Hematopoietic multipotent progenitor cell treated with erythropoietin and hydrocortisone succinate and interleukin-3 and kit ligand, for 8 days (in vitro differentiated cells): ENCODE measurements at regions not wholly inside any gene's neighbourhood (a gene's known extent, or its start where the extent isn't known, plus 50 kb on each side); places are given as distances from the start of the nearest gene placed in this dataset.

Experiments
- DNase-seq: peaks from one replicate; pipeline ENCODE4 v3.0.0-alpha.2; 2015

DNA sequence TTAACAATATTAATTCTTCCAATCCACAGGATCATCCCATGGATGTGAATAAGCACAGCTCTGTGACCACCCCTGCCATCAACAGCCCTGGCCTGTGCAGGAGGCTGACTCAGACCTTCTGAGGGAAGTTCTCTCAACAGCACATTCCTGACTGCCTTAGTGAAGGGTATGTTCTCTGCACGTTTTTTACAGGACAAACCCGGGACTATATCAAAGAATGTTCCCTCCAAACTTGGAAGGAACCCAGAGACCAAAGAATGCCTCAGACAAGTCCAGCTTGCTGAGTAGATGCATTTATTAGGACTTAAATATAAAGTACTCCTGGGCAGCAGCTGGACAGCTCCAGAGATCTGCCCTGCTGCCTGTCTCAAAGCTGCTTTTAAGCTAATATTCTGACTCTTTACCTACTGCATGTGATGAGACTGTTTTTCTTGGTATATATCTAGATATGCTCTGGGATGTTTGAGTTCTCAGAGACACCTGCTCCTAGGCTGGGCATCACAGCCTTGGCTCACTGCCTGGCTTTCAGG is 1127.8 kb upstream of the PRKX start:
- DNase-seq, result no peak

DNA sequence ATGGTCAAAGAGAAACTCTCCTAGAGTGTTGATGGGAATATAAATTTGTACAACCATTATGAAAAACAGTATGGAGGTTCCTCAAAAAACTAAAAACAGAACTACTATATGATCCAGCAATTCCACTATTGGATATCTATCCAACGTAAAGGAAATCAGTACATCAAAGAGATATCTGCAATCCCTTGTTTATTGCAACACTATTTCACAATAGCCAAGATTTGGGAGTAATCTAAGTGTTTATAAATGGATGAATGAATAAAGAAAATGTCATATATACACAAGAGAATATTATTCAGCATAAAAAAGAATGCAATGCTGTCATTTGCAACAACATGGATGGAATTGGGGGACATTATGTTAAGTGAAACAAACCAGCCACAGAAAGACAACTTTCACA is 1118.1 kb upstream of the PRKX start:
- no peak for DNase-seq

DNA sequence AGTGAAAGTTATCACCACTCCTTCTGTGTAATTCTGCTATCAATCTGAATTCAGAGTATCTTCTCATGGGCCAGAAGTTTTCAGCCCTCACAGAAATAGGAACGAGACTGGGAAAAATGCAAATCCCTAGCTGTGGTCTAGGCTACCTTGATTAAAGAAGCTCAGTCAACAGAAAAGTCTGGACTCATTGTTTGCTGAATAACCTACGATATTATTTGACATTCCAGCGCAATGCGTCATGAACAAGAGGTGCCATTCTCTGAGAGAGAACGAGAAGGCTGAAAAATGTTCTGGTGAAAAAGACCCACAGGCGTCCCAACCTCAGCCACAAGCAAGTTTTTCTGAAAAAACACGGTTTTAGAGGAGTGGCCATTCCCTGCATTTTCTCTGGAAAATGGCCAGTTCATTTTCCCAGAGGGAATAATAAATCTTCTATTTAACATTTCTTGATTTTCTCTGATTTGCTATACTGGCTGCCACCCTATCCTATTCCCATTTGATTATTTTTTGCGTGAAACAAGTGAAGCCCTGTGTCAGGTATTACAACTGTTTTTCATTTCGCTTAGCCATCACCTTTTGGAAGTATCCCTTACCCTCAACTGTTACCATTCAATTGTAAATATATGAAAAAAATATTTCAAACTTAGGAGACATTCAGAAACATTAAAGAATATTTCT is 1117.6 kb upstream of the PRKX start:
- no peak for DNase-seq

DNA sequence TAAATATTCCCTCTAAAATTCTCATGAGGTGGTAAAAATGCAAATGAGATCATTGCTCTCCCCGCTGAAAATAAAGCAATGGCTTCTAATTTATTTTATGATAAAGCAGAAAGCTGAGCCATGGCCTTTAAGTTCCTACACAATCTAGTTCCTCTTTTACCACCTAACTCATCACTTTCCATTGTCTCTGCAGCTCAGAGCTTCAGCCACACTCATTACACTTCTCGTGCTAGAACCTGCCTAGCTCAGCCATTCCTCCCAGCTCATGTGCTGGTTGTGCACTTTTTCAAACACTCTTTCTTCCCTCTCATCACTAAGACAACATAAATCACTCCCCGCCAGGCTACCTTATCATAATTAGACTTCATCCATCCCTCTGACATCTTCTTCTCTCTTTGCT is 1112.1 kb upstream of the PRKX start:
- no peak for DNase-seq

DNA sequence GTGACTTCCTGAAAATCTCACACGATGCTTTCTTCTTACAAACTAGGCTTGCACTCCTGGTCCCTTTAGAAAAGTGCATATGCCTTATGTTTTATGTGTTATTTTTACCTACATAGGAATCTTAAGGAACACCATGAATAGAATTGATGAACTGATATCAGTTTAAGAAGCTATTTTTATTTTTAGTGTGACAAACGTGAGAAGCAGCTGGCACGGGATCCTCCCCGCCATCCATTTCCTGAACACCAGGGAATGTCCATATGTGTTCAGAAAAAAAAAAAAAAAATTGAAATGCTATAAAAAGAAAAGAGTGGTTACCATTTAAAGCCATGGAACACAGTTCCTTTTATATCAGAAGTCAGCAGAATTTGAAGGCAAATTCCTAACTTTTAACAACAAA is 1096.1 kb upstream of the PRKX start:
- DNase-seq, result no peak

DNA sequence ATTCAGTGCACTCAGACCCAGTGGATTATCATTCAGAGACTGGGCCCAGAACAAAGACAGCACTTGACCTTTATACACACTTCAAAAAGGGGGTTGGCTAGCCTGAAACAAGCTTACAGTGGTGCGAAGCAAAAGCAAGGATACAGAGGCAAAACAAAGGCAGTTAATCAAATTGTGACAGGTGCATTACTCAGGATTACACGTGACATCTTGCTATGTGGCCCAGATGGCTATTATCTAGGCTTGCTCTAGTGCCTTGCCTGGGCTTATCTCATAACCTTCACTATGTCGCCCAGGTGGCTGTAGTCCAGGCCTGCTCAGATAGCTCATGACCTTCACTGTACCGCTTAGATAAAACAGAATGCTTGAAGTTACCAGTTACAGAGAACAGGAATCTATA is 1092.1 kb upstream of the PRKX start:
- DNase-seq, result peak; percentile 75

DNA sequence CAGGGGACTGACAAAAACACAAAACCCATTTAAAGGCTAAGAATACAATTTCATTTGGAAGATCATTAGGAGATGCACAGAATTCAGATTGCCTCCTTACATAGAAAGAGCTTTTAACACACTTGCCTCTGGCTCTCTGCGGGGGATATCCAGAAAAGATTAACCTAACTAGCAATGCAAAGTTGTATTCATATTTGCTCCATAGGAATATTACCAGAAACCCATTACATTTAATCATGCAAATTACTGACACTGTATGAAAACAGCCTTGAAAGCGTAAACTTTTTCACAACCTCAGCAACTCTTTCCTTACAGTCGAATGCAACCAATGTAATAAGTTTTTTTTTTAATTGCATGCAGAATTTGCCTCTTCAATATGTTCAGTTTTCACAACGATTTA is 1087.3 kb upstream of the PRKX start:
- DNase-seq, result no peak

DNA sequence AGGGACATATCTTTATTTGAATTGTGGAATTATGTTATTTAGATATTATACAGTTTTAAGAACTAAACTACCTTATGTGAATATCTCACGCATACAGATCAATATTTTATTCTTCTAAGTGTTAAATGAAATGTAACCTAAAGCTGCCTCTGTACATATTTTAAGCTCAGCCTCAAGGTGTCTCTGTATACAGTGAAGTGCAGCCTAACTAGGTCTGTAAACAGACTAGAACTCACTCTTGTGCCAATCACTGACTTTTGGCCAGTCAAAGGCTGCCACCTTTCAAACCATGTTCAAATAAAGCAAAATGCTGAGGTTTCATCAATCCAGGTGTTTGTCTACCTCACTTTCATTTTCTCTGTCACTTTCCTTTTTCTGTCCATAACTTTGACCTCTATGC is 1074.5 kb upstream of the PRKX start:
- no peak for DNase-seq

DNA sequence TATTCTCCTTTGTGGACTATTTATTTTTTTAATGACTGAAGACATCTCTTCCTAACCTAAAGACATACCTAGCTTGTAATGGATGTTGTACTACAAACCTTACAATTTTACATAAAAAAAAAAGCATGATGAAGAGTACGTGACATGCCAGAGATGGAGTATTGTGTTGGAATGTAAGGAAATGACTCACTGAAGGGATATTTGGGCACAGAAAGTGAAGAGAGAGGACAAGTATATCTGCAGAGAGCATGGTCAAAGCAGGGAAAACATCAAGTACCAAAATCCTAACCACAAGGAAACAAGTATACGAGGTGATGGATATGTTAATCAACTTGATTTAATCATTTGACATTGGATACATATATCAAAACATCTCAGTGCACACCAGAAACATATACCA is 1051.4 kb upstream of the PRKX start:
- no peak for DNase-seq

DNA sequence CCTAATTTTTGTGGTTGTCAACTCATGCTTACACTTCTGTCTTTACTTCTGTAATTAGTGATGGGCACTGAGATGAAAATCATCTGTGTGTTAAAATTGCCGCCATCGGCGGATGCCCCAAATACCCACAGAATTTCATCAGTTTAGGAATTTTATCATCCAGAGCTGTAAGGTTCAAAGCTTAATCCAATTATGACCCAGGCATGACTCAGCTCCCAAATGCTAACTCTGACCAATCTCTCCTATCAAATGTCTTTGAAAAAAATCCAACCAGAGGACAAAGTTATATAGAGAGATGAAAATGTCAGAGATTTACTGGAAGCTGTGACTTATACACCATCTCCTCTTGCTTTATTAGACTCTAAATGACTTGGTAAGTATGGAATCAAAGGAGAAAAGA is 1048.7 kb upstream of the PRKX start:
- DNase-seq, result no peak

DNA sequence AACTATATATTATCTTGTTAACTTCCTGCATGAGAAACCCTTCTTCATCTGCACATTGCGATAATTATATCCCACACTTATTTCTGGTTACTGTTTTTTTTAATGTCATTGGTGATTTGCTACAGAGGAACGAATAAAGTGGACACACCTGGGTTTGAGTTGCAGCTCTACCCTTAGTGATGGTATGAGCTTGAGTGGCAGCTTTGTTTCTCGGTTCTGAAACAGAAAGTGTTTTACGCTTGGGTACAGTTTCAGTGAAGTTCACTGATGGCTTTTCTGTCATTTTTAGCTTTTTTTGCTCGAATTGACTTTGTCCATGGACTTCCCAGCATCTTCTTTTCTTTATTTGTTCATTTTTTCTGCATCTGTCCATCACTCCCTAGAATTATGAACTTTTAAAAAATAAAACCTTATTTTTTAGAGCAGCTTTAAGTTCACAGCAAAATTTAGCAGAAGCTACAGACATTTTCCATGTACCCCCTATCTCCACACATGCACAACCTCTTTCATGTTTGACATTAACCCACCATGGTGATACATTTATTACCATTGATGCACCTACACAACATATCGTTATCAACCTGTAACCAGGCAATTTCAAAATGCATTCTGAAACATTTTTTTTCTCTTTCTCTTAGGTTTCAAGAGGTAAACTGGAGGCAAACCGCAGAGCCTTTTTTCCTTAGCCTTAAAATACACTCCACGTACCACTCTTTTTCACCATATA is 1041.6 kb upstream of the PRKX start:
- peak; percentile 3 for DNase-seq

DNA sequence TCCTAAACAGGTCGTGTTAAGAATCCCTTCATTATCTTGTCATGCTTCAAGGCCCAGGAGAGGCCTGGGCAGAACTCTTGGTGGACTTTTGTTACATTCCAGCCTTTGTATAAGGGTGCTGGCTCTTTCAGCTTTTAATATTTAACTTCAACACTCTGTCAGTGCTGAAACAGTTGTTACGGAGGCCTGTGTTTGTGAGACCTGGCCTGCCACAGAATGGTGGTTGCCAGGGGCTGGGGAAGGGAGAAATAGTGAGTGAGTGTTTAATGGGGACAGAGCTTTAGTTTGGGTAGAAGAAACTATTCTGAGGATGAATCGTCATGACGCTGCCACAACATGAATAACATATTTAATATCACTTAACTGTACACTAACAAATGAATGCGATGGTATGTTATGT is 1027.6 kb upstream of the PRKX start:
- no peak for DNase-seq

DNA sequence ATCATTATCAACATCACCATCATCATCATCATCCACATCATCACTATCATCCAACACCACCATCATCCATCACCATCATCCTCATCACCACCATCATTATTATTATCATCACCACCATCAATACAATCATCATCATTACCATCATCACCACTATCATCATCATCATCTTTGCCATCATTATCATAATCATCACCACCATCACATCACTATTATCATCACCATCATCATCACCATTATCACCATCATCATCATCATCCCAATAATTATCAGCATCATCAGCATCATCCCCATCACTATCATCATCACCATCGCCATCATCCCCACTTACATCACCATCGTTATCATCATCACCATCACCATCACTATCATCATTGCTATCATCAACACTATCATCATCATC is 1021.9 kb upstream of the PRKX start:
- DNase-seq, result no peak

DNA sequence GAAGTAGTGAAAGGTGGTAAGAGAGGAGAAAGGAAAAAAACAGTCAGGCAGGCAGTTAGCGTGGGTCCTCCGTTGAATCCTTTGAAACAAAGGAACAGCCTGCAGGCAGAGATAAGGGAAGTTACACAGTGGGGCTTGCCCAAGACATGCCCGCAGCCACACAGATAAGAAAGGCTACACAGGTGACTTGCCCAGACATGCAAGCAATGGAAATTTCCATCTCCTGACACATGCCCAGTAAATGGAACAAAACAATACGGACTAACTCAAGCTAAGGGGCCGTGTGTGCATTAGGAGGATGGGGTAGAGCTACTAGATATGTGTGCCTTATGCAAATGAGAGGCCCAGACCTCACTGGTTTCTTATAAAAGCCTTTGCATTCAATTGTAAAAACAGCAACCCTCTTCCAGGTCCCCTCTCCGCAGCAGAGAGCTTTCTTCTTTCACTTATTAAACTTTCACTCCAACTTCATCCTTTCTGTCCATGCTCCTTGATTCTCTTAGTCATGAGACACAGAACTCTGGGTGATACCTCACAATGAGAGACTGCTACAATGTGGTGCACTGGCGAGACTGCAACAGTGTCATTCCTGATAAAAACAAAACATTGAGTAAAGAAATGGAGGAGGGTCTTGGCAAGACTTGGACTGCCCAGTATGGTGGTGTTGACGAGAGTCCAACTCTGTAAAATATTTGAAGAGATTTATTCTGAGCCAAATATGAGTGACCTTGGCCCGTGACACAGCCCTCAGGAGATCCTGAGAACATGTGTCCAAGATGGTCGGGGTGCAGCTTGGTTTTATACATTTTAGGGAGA is 997.4 kb upstream of the PRKX start:
- DNase-seq, result peak; percentile 95

DNA sequence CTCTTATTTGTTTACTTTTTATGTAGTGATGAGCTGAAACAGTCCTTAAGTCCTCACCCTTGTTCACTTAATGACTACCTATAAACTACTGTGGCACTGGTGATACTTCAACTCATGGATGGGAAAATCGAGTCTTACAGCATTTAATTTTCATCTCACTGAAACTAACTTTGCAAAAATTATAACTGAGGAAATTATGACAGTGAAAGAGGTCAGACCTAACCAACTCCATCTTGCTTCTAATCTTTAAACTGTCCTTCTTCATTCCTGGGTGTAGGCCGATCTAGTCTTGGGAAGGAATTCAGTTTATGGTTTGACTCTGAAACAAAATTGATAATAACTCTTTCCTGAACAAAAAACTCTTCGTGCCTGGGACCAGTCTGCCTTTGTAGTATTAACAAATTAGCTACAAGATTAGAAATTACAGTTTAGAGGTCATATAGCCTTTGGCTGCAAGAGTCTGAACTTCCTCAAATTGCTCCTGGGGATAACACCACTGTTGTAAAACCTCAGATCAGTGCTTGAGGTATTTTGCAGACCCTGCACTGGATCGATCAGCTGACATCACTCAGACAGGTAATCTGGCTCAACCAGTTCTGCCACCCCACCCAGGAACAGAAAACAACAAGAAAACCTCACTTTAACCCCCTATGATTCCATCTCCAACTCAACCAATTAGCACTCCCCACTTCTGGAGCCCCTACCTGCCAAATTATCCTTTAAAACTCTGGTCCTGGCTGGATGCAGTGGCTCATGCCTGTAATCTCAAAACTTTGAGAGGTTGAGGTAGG is 995.7 kb upstream of the PRKX start:
- peak; percentile 17 for DNase-seq

DNA sequence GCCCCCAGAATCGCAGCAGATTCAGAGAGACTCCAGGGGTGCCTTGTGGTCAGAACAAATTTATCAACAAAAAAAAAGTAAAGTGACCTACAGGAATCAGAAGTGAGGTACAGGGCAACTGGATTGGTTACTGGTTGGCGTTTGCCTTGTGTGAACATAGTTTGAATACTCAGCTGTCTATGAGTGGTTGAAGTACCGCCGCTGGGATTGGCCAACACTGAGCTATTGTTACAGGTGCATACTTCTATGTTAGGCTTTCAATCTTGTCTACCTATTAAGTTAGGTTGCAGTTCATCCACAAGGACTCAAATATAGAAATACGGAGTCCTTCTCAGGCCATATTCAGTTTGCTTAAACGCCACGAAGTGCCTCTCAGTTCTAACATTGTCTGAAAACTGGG is 993.5 kb upstream of the PRKX start:
- no peak for DNase-seq

DNA sequence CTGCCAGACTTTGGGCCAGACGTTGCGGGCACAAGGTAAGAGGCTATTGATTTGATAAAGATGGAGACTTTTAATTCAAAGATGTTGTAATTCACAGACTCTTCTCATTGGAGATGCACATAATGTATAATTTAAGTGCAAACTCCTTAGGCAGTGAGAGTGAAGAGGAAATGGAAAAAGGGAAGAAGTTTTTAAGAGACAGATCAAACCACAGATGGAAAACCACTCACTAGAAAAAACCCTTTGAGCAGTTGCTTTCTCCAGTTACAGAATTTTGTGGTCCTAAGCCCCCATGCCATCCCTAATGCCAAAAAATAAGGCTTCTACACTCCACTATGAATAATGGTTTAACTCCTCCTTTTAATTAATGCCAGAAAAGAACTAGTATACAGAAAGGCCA is 977.1 kb upstream of the PRKX start:
- DNase-seq, result no peak

DNA sequence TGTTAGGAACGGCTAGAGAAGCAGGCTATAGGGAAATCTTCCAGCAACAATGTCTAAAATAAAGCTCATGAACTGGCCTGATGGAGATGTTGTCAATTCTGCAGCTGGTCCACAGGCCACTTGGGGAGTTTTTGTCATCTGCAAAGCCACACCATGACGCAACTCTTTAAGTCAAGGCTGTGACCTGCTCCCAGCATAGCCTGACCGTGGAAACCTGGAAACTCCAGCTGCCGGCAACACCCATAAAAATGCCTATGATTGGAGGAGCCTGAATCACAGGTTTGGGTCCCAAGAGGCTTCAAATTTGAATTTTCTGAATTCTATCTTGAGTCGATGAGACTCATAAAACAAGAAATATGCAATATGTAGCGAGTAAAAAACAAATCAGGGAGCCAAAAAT is 969.2 kb upstream of the PRKX start:
- DNase-seq, result no peak

DNA sequence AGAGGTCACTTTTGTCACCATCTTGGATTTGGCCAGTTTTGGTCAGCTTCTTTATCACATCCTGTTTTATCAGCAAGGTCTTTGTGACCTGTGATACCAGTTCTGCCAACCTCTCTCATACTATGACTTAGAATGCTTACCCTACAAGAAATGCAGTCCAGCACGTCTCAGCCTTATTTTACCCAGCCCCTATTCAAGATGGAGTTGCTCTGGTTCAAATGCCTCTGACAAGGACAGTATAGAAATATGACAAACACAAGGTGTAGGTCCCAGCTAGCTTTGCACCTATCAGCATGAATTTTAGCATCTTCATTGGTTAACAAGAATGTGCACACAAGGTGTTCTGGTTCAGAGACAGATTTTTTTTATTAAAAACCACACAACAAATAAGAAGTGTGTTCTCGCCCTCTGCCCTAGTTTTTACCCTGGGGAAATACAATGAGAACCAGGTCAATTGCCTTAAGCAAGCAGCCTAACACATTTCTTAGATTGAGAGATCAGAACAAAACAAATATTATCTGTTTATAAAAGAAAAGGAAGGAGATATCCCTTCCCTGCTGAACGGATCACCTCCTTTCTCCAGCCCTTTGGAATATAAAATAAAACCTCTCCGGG is 962.3 kb upstream of the PRKX start:
- DNase-seq, result no peak

DNA sequence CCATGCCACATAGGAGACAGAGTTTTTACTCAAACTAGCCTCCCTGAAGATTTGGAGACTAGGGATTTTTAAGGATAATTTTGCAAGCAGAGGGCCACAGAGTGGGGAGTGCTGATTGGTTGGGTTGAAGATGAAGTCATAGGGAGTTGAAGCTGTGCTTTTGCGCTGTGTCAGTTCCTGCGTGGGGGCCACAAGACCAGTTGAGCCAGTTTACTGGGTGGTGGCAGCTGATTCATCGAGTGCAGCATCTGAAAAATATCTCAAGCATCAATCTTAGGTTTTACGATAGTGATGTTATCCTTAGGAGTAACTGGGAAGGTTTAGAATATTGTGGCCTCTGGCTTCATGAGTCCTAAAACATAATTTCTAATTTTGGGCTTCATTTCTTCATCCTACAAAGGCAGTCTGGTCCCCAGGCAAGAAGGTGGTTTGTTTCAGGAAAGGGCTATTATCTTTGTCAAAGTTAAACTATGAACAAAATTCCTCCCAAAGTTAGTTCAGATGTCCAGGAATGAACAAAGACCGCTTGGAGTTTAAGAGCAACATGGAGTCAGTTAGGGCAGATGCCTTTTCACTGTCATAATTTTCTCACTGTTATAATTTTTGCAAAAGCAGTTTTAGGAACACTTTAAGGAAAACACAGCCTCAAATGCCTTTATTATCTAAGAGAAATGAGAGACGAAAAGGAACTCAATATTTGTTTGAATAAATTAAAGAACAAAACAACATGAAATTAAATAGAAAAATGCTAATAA is 960.8 kb upstream of the PRKX start:
- DNase-seq, result no peak

DNA sequence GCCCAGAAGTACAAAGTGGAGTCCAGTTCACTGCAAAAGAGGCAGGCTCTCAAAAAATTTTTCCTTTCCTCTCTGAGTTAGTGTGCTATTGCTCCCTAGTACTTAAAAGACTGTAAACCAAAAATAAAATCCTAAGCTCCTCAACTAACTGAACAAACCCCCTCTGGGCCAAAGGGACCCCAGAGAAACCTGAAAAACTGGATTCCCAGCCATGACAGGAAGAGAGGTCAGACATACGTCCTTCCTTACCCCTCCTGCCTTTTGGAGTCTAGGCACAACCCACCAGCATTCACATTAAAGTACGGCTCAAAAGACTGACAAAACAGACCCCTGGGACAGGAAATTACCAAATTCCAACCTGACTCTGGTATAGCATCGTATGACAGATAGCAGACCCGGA is 957.9 kb upstream of the PRKX start:
- no peak for DNase-seq

DNA sequence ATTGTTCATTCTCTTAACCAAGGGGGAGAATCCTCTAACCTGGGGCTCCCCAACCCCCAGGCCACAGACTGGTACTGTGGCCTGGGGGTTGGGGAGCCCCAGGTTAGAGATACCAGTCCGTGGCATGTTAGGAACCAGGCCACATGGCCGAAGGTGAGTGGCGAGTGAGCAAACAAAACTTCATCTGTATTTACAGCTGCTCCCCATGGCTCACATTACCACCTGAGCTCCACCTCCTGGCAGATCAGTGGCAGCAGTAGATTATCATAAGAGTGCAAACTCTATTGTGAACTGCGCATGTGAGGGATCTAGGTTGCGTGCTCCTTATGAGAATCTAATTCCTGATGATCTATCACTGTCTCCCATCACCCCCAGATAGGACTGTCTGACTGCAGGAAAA is 957.2 kb upstream of the PRKX start:
- DNase-seq, result no peak
